HL-60 (cell line): ENCODE measurements at regions not wholly inside any gene's neighbourhood (a gene's known extent, or its start where the extent isn't known, plus 50 kb on each side); places are given as distances from the start of the nearest gene placed in this dataset.

Experiments
- GABPA ChIP-seq: IDR thresholded peaks from 2 replicates; pipeline ENCODE4 v1.6.1; 2012; ENCODE audit warnings: low read depth
- POLR2AphosphoS5 ChIP-seq: IDR thresholded peaks from 2 replicates; pipeline ENCODE4 v1.6.1; 2012; ENCODE audit warnings: low read depth
- TF ChIP-seq, protein P1 (sequence below): IDR thresholded peaks from one replicate; pipeline ENCODE4 v1.5.1; 2011; ENCODE audit warnings: low read length, control low read depth, inconsistent platforms; ENCODE audit not compliant: insufficient read depth
- TF ChIP-seq, protein P2 (sequence below): IDR thresholded peaks from 2 replicates; pipeline ENCODE4 v1.6.1; 2012; ENCODE audit warnings: low read depth; ENCODE audit not compliant: insufficient replicate concordance

DNA sequence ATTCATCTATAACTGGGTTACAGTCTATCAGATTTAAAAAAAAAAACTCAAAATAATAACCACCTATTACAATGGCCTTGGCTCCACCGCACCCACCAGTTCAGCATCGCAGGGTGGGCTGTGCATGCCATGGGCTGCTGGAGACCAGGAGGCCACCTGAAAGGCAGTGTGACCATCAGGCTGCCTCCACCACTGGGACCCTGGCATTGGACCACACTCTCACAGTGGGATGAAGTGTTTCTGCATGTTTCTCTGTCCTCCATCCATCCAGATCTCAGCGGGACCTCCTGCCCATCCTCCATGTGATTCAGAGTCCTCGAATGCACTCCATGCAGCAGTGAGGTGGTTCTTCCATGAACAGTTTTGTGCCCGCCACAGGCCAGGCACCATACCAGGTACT, 206.1 kb upstream of the CST7 start:
- TF ChIP-seq, protein P1, sequence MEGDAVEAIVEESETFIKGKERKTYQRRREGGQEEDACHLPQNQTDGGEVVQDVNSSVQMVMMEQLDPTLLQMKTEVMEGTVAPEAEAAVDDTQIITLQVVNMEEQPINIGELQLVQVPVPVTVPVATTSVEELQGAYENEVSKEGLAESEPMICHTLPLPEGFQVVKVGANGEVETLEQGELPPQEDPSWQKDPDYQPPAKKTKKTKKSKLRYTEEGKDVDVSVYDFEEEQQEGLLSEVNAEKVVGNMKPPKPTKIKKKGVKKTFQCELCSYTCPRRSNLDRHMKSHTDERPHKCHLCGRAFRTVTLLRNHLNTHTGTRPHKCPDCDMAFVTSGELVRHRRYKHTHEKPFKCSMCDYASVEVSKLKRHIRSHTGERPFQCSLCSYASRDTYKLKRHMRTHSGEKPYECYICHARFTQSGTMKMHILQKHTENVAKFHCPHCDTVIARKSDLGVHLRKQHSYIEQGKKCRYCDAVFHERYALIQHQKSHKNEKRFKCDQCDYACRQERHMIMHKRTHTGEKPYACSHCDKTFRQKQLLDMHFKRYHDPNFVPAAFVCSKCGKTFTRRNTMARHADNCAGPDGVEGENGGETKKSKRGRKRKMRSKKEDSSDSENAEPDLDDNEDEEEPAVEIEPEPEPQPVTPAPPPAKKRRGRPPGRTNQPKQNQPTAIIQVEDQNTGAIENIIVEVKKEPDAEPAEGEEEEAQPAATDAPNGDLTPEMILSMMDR = no peak
- TF ChIP-seq POLR2AphosphoS5 (no peak), GABPA (no peak)
- TF ChIP-seq, protein P2, sequence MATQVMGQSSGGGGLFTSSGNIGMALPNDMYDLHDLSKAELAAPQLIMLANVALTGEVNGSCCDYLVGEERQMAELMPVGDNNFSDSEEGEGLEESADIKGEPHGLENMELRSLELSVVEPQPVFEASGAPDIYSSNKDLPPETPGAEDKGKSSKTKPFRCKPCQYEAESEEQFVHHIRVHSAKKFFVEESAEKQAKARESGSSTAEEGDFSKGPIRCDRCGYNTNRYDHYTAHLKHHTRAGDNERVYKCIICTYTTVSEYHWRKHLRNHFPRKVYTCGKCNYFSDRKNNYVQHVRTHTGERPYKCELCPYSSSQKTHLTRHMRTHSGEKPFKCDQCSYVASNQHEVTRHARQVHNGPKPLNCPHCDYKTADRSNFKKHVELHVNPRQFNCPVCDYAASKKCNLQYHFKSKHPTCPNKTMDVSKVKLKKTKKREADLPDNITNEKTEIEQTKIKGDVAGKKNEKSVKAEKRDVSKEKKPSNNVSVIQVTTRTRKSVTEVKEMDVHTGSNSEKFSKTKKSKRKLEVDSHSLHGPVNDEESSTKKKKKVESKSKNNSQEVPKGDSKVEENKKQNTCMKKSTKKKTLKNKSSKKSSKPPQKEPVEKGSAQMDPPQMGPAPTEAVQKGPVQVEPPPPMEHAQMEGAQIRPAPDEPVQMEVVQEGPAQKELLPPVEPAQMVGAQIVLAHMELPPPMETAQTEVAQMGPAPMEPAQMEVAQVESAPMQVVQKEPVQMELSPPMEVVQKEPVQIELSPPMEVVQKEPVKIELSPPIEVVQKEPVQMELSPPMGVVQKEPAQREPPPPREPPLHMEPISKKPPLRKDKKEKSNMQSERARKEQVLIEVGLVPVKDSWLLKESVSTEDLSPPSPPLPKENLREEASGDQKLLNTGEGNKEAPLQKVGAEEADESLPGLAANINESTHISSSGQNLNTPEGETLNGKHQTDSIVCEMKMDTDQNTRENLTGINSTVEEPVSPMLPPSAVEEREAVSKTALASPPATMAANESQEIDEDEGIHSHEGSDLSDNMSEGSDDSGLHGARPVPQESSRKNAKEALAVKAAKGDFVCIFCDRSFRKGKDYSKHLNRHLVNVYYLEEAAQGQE = no peak
